ENCODE measurements at regions not wholly inside any gene's neighbourhood (a gene's known extent, or its start where the extent isn't known, plus 50 kb on each side); places are given as distances from the start of the nearest gene placed in this dataset.

GRCh38 chr1:182238421-182238820 is 153.2 kb downstream of the GLUL start:
- Histone ChIP-seq H3K9me3 (no peaks in the 10 kb centered on the region), H3K27me3 (replicated peaks; ENCODE audit: insufficient read depth) (no peaks in the 10 kb centered on the region), H3K4me3 (no peak overlapping the region), H3K27ac (no peak overlapping the region), H3K36me3 (no peaks in the 10 kb centered on the region), H3K4me1 (ENCODE audit: control insufficient read depth in 1 of 2, low read depth in 2 of 2) (no peaks in the 10 kb centered on the region)
- DNase-seq (ENCODE audit: low spot score), result no peak
- ATAC-seq (ENCODE audit: insufficient number of reproducible peaks, low FRiP score, low read depth), result no peak
- TF ChIP-seq, protein P1, sequence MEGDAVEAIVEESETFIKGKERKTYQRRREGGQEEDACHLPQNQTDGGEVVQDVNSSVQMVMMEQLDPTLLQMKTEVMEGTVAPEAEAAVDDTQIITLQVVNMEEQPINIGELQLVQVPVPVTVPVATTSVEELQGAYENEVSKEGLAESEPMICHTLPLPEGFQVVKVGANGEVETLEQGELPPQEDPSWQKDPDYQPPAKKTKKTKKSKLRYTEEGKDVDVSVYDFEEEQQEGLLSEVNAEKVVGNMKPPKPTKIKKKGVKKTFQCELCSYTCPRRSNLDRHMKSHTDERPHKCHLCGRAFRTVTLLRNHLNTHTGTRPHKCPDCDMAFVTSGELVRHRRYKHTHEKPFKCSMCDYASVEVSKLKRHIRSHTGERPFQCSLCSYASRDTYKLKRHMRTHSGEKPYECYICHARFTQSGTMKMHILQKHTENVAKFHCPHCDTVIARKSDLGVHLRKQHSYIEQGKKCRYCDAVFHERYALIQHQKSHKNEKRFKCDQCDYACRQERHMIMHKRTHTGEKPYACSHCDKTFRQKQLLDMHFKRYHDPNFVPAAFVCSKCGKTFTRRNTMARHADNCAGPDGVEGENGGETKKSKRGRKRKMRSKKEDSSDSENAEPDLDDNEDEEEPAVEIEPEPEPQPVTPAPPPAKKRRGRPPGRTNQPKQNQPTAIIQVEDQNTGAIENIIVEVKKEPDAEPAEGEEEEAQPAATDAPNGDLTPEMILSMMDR (IDR thresholded peaks at IDR 0.05), result no peak

GRCh38 chr1:182237329-182237728 is 154.3 kb downstream of the GLUL start:
- Histone ChIP-seq H3K27me3 (replicated peaks; ENCODE audit: insufficient read depth) (no peaks in the 10 kb centered on the region), H3K4me3 (no peak overlapping the region), H3K36me3 (no peaks in the 10 kb centered on the region), H3K9me3 (no peaks in the 10 kb centered on the region), H3K27ac (no peak overlapping the region), H3K4me1 (ENCODE audit: control insufficient read depth in 1 of 2, low read depth in 2 of 2) (no peaks in the 10 kb centered on the region)
- DNase-seq (ENCODE audit: low spot score) (no peak), ATAC-seq (ENCODE audit: insufficient number of reproducible peaks, low FRiP score, low read depth) (no peak)
- TF ChIP-seq, protein P1 (IDR thresholded peaks at IDR 0.05), result no peak

- no peak for DNase-seq (ENCODE audit: low spot score)
- no peak for ATAC-seq (ENCODE audit: insufficient number of reproducible peaks, low FRiP score, low read depth)
- Histone ChIP-seq H3K4me1 (ENCODE audit: control insufficient read depth in 1 of 2, low read depth in 2 of 2) (no peaks in the 10 kb centered on the region), H3K4me3 (no peak overlapping the region), H3K27ac (no peak overlapping the region), H3K27me3 (replicated peaks; ENCODE audit: insufficient read depth) (no peaks in the 10 kb centered on the region), H3K9me3 (no peaks in the 10 kb centered on the region), H3K36me3 (no peaks in the 10 kb centered on the region)
- TF ChIP-seq, protein P1 (IDR thresholded peaks at IDR 0.05), result no peak
Measured at GRCh38 chr1:182236651-182237077, 154.9 kb downstream of the GLUL start.

GRCh38 chr1:182235952-182236650 is 155.5 kb downstream of the GLUL start:
- no peaks in the 10 kb centered on the region for H3K27me3 ChIP-seq (replicated peaks; ENCODE audit: insufficient read depth)
- ATAC-seq (ENCODE audit: insufficient number of reproducible peaks, low FRiP score, low read depth), result no peak

DNA sequence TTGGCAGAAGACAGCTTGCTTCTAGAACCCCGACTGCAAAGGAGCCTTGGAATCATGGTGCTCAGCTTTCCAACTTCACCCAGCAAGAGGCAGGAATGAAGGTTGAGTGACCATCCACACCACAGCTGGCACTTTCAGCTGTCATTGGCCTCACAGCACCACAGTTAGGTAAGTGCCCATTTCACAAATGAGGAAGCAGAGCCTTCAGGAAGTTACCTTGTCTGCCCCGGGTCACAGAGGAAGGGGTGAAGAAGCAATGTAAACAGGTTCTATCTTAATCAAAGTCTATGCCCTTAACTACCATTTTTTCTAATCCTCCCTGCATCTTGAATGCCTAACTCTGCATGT is 156.0 kb downstream of the GLUL start:
- DNase-seq (ENCODE audit: low spot score) (no peak), ATAC-seq (ENCODE audit: insufficient number of reproducible peaks, low FRiP score, low read depth) (no peak)
- H3K4me1 ChIP-seq (ENCODE audit: control insufficient read depth in 1 of 2, low read depth in 2 of 2), result no peaks in the 10 kb centered on the region
- H3K36me3 ChIP-seq, result no peaks in the 10 kb centered on the region
- TF ChIP-seq, protein P1 (IDR thresholded peaks at IDR 0.05), result no peak
- H3K27ac ChIP-seq, result no peak overlapping the region
- H3K27me3 ChIP-seq (replicated peaks; ENCODE audit: insufficient read depth), result no peaks in the 10 kb centered on the region
- H3K4me3 ChIP-seq, result no peak overlapping the region
- no peaks in the 10 kb centered on the region for H3K9me3 ChIP-seq

More at GRCh38 chr1:182235952-182236650, 155.5 kb downstream of the GLUL start:
- TF ChIP-seq, protein P1 (IDR thresholded peaks at IDR 0.05), result no peak
- no peak overlapping the region for H3K4me3 ChIP-seq
- H3K9me3 ChIP-seq, result no peaks in the 10 kb centered on the region
- no peaks in the 10 kb centered on the region for H3K4me1 ChIP-seq (ENCODE audit: control insufficient read depth in 1 of 2, low read depth in 2 of 2)
- H3K36me3 ChIP-seq, result no peaks in the 10 kb centered on the region
- DNase-seq (ENCODE audit: low spot score), result no peak
- no peak overlapping the region for H3K27ac ChIP-seq
